ENCODE measurements at regions not wholly inside any gene's neighbourhood (a gene's known extent, or its start where the extent isn't known, plus 50 kb on each side); places are given as distances from the start of the nearest gene placed in this dataset.

- TF ChIP-seq SMC3 (IDR thresholded peaks at IDR 0.05; ENCODE audit: low read depth, low read length) (no peak), NFE2L2 (IDR thresholded peaks at IDR 0.05; ENCODE audit: low read depth, low read length) (no peak), FOS (IDR thresholded peaks at IDR 0.05; ENCODE audit: low read depth, low read length) (no peak), RFX5 (IDR thresholded peaks at IDR 0.05; ENCODE audit: low read depth, low read length) (no peak), RAD21 (IDR thresholded peaks at IDR 0.05; ENCODE audit: low read length) (no peak), CTCF (conservative IDR thresholded peaks at IDR 0.05; ENCODE audit: low read depth, low read length) (no peak), MXI1 (IDR thresholded peaks at IDR 0.05; ENCODE audit: borderline replicate concordance, low read depth, low read length) (no peak), POLR2A (IDR thresholded peaks at IDR 0.05; ENCODE audit: low read depth, low read length) (no peak), MAFK (IDR thresholded peaks at IDR 0.05; ENCODE audit: low read depth, low read length) (no peak), RCOR1 (IDR thresholded peaks at IDR 0.05; ENCODE audit: insufficient replicate concordance, low read length) (no peak), BHLHE40 (IDR thresholded peaks at IDR 0.05; ENCODE audit: low read depth, low read length) (no peak), CEBPB (IDR thresholded peaks at IDR 0.05; ENCODE audit: low read depth, low read length) (no peak)
These were observed 1381.6 kb upstream of the TENM3 start for GRCh38 chr4:180861651-180862050.

All from IMR-90 (cell line).